HEK293T (cell line): ENCODE measurements at regions not wholly inside any gene's neighbourhood (a gene's known extent, or its start where the extent isn't known, plus 50 kb on each side); places are given as distances from the start of the nearest gene placed in this dataset.

Experiments
- ARNT ChIP-seq: fragments of 450-650 bp; IDR thresholded peaks from 2 replicates; pipeline ENCODE4 v1.6.1; 2017; ENCODE audit warnings: mild to moderate bottlenecking
- BHLHE40 ChIP-seq: fragments of 450-650 bp; IDR thresholded peaks from 2 replicates; pipeline ENCODE4 v1.6.1; 2016; ENCODE audit warnings: mild to moderate bottlenecking, moderate library complexity, borderline replicate concordance
- ELF4 ChIP-seq: fragments of 450-650 bp; IDR thresholded peaks from 2 replicates; pipeline ENCODE4 v1.6.1; 2017; ENCODE audit warnings: antibody characterized with exemption
- FOXA1 ChIP-seq: fragments of 450-650 bp; IDR thresholded peaks from 2 replicates; pipeline ENCODE4 v1.6.1; 2016; ENCODE audit warnings: mild to moderate bottlenecking
- FOXK2 ChIP-seq: fragments of 450-650 bp; IDR thresholded peaks from 2 replicates; pipeline ENCODE4 v1.6.1; 2016; ENCODE audit warnings: mild to moderate bottlenecking
- FOXM1 ChIP-seq: fragments of 450-650 bp; IDR thresholded peaks from 2 replicates; pipeline ENCODE4 v1.6.1; 2017; ENCODE audit warnings: mild to moderate bottlenecking, borderline replicate concordance
- NFRKB ChIP-seq: fragments of 450-650 bp; IDR thresholded peaks from 2 replicates; pipeline ENCODE4 v1.6.1; 2016; ENCODE audit warnings: mild to moderate bottlenecking, moderate library complexity
- SUZ12 ChIP-seq: fragments of 450-650 bp; IDR thresholded peaks from 2 replicates; pipeline ENCODE4 v1.6.1; 2016; ENCODE audit warnings: mild to moderate bottlenecking
- TARDBP ChIP-seq: fragments of 450-650 bp; IDR thresholded peaks from 2 replicates; pipeline ENCODE4 v1.6.1; 2016

- TF ChIP-seq ELF4 = no peak
- TF ChIP-seq TARDBP = no peak
- no peak for TF ChIP-seq FOXA1
- TF ChIP-seq FOXK2 = no peak
- TF ChIP-seq NFRKB = no peak
- TF ChIP-seq FOXM1 = no peak
- no peak for TF ChIP-seq ARNT
- TF ChIP-seq SUZ12 = no peak
- no peak for TF ChIP-seq BHLHE40
Measured at GRCh38 chr5:61273279-61273975, 58.6 kb upstream of the ZSWIM6 start.
